Muscle of back (tissue), 3 donors: ENCODE measurements at regions not wholly inside any gene's neighbourhood (a gene's known extent, or its start where the extent isn't known, plus 50 kb on each side); places are given as distances from the start of the nearest gene placed in this dataset.

Source experiments
- DNase-seq, 3 donors: peaks; one replicate each; pipeline versions ENCODE4 v3.0.0 to v3.0.0-alpha.2; 2013

DNA sequence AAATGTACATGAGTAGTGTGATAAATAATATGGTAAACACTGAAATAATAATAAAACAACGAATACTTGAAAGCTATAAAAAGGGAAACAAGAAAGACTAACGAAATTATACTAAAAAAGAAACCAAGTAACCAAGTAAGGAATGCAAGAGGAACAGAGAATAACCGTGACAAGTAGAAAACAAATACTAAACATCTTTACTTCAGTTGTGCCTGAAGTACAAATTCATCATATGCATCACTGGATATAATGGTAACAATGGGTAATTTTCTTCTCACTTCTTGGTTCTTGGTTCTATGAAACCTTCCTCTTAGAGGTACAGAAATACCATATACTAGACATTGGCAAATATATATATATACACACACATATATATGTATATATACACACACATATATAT lies 1093.6 kb upstream of the B3GALT2 start:
- DNase-seq = no peak

DNA sequence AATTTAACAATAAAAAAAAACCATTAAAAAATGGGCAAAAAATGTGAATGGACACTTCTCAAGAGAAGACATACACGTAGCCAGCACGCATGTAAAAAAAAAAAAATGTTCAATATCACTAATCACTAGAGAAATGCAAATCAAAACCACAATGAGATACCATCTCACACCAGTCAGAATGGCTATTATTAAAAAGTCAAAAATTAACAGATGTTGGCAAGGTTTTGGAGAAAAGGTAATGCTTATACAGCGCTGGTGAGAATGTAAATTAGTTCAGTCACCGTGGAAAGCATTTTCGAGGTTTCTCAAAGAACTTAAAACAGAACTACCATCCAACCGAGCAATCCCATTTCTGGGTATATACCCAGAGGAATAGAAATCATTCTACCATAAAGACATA lies 1091.5 kb upstream of the B3GALT2 start:
- no peak for DNase-seq

- DNase-seq = no peak
Observed at GRCh38 chr1:194273660-194274059, 1087.2 kb upstream of the B3GALT2 start.

DNA sequence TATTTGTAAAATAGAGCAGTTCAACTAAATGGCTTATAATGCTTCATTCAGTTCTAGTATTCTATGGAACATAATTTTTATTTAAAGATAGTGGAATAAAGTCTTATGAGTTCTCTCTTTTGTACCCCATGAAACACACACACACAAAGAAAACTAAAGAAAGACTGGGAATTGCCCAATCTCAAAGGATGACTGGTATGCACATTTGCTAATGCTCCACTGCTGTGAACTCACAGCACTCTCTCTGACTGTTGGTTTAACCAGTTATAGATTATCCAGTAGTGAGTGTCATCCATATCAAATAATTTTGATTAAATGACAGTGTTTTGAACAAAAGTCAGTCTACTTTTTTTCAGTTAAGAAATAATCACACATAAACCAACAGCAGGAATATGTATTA lies 1082.4 kb upstream of the B3GALT2 start:
- DNase-seq = no peak

GRCh38 chr1:194267021-194267420 lies 1080.6 kb upstream of the B3GALT2 start:
- no peak for DNase-seq

DNA sequence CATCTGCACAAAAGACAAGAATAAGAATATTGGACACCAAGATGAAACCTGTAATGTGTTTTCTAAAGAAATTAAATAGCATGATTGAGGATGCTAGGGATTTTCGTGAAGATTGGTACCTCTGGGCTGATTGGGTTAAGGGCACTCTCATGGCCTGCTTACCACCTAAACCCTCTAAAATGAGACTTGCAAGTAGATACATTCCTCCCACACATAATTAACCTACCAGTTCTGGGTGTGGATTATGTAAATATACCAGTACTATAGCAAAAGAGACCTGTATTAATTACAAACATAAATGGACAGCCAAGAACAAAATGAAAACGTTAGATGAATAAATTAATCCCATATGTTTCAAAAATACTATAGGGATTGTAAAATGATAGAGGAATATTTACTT lies 1069.6 kb upstream of the B3GALT2 start:
- DNase-seq = no peak

GRCh38 chr1:194252199-194252598 lies 1065.8 kb upstream of the B3GALT2 start:
- DNase-seq = peak in 2 of 3 donors; percentile 14 to 81

- no peak for DNase-seq
Observed at GRCh38 chr1:194241215-194241614, 1054.8 kb upstream of the B3GALT2 start.

DNA sequence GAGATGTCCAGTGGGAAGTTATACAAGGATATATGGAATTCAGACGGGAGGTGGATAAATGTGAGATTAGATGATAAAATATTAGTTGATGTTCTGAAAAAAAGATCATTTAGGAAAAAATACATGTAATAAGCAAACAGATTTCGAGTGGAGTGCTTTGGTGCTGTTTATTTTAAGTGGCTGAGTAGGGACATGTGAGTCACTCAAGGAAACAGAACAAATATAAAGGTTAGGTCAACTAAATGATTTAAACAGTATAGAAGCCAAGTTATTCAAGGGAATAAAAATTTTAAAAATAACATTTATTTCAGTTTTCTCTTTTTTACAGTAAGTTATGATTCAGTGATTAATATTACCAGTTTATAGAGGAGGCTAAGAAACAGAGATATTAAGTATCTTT lies 1046.7 kb upstream of the B3GALT2 start:
- no peak for DNase-seq

DNA sequence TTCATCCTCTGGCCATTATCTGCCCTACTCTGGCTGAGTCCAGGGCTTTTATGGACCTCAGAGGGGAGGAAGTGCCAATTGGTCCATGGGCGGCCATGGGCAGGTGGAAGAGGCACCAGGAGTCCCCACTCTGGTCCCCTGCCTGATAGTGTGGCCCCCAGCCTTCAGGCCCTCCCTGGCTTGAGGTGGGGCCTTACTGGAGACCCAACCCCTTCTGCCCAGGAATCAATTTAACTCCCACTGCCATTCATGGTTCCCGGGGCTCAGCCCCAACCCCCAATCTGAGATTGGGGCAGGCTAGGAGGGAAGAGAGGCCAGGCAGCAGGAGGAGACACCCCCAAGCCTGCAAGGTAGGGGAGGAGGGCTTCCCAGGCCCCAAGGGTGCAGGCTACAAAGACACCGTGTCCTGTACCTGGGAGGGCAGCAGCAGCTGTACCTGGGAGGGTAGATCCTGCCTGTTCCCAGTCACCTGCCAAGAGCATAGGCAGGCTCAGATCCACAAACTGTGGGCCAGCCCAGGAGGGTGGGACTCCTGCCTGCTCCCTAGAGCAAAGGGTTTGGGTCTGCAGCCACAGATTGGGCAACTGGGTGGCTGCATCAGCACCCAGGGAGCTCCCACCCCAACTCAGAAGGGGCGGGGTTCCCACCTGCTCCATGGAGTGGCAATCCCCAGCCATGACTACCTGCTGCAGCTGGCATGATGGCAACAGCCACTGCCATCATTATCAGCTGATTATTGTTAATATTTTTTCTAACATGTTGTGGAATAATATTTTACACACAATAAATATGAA lies 1044.1 kb upstream of the B3GALT2 start:
- no peak for DNase-seq

GRCh38 chr1:194228427-194228826 lies 1042.0 kb upstream of the B3GALT2 start:
- no peak for DNase-seq

DNA sequence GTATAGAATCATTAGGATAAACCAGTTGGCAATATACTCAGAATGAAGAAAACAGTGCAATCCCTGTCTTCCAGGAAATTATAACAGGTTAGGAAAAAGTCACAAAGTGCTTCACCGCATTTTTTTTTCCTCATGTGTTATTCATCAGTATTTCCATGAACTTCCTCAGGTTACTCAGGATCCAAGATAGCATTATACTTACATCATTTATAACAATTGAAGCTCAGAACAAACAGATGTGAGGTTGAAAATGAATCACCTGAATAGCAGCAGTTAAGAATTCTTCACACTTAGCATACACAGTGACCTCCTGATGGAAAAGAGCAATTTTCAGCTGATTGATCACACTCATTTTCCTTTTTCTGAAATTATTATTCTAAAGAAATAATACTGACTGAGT lies 1040.7 kb upstream of the B3GALT2 start:
- no peak for DNase-seq

GRCh38 chr1:194225821-194226220 lies 1039.4 kb upstream of the B3GALT2 start:
- peak in 2 of 3 donors; percentile 2 to 6 for DNase-seq

DNA sequence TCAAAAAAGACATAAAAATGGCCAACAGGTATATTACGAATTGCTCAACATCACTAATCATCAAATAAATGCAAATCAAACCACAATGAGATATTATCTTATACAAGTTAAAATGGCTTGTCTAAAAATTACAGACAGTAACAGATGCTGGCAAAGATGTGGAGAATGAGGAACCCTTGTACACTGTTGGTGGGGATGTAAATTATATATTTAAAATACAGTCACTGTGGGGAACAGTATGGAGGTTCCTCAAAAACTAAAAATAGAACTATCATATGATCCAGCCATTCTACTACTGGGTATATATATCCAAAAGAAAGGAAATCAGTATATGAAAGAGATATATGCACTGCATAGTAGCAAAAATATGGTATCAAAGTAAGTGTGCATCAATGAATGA lies 1037.2 kb upstream of the B3GALT2 start:
- no peak for DNase-seq

DNA sequence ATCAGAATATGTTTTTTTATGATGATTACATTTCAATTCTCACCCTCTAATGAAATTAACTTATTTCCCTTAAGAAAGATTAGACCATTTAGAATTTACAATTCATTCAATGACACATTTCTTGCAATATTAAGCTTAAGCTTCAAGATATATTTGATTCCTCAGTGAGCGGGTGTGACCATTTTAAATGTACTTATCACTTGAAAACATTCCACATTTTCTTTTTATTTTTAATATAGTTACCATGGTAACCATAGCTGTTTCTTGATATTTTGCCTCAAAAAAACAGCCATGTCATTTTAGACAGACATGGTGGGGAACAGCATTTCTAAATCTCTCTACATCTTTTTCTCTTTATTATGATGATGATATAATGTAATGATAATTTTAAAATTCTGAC lies 1029.0 kb upstream of the B3GALT2 start:
- peak in 1 of 3 donors; percentile 3 for DNase-seq

- DNase-seq = no peak
Observed at GRCh38 chr1:194214735-194215134, 1028.3 kb upstream of the B3GALT2 start.

- DNase-seq = no peak
Observed at GRCh38 chr1:194209920-194210319, 1023.5 kb upstream of the B3GALT2 start.

GRCh38 chr1:194208674-194209073 lies 1022.3 kb upstream of the B3GALT2 start:
- DNase-seq = no peak

- DNase-seq = no peak
Observed at GRCh38 chr1:194196562-194196961, 1010.1 kb upstream of the B3GALT2 start.

DNA sequence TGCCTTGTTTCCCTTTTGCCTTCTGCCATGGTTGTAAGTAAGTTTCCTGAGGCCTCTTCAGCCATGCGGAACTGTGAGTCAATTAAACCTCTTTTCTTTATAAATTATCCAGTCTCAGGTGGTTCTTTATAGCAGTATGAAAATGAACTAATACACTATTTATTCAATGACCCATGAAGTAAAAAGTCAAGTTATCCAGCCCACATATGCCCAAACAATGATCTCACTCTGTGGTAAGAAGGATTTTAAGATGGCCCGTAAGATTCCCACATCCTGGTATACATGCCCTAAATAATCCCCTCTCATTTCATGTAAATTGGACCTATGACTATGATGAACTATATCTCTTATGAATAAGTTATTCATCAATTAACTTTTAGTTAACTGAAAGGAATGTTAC lies 1008.3 kb upstream of the B3GALT2 start:
- DNase-seq = no peak

DNA sequence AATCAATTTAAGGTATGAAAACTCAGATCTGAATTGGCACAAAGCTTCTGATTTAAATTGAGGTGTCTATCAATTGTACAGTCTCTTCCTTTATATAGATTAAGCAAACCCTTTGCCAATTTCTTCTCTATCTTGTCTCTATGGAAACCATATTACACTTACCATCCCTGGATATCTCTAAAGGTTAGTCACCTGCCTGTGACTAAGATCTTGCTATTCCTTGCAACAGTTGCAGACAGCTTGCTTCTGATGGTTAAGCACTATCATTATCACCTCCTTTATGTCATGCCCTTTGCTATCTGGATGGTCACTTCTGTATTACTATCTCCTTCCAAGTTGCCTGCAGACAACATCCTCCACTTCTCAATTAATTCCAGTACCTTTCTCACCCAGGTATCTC lies 998.6 kb upstream of the B3GALT2 start:
- DNase-seq = no peak

GRCh38 chr1:194184425-194184824 lies 998.0 kb upstream of the B3GALT2 start:
- no peak for DNase-seq

GRCh38 chr1:194181845-194182244 lies 995.4 kb upstream of the B3GALT2 start:
- no peak for DNase-seq

DNA sequence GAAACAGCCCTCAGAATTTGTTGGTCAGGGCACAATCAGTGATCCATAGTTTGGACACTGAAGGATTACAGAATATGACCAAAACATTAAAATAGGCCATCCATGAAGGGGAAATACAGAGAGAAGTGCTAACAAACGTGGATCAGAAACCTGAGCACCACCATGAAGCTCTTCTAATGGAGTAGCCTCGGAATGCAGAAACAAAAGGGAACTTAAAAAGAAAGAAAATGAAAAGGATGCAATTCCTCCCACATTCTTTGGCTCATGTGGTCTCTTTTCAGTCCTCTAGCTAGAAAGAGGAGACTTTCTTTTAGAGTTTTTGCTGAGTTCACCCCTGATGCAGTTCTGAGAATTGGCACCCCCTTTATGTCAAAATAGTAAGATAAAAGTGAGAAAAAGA lies 989.8 kb upstream of the B3GALT2 start:
- no peak for DNase-seq
